ENCODE measurements at regions not wholly inside any gene's neighbourhood (a gene's known extent, or its start where the extent isn't known, plus 50 kb on each side); places are given as distances from the start of the nearest gene placed in this dataset.

GRCh38 chr11:11115475-11115874 lies 237.6 kb downstream of the CSNK2A3 start:
- no peak for TF ChIP-seq GATA2 (IDR thresholded peaks at IDR 0.05; ENCODE audit: low read depth, low read length)
- no peak for TF ChIP-seq GATA3 (IDR thresholded peaks at IDR 0.05; ENCODE audit: low read depth, low read length)

All from SH-SY5Y (cell line).